Fibroblast of villous mesenchyme (primary cell): ENCODE measurements at regions not wholly inside any gene's neighbourhood (a gene's known extent, or its start where the extent isn't known, plus 50 kb on each side); places are given as distances from the start of the nearest gene placed in this dataset.
"Not testable (repeated sequence)": the region's sequence is repeated elsewhere in the genome, so short reads cannot be mapped to it uniquely, and the experiment has no call there.

ENCODE experiments used
- DNase-seq: peaks from one replicate; pipeline ENCODE4 v3.0.0-alpha.2; 2010; ENCODE audit warnings: low read depth
- H3K4me3 ChIP-seq: 2 replicates; pipeline ENCODE4 v1.5.1; 2011; ENCODE audit warnings: low read depth, mild to moderate bottlenecking, low read length
- CTCF ChIP-seq: IDR thresholded peaks from 2 replicates; pipeline ENCODE4 v1.5.1; 2012; ENCODE audit warnings: low read depth, mild to moderate bottlenecking, low read length; ENCODE audit not compliant: insufficient read depth

DNA sequence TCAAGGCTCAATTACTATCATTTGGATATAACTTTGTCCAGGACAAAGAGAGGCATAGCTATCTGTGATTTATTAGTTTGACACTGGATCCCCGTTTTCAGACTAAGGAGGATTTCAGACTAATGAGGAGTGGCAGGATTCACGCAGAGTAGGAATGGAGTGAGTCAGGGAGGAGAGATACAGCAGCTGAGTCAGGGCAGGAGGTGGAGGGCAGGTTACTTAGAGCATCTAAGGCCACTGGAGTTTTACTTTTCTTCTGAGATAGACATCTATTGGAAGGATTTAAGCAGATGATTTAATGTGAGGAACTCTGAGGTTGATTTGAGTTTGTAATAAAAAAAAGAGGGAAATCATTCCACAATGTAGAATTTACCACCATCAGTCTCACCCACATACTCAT, 110.6 kb downstream of the RPIA start:
- not testable (repeated sequence) for DNase-seq, H3K4me3 ChIP-seq

DNA sequence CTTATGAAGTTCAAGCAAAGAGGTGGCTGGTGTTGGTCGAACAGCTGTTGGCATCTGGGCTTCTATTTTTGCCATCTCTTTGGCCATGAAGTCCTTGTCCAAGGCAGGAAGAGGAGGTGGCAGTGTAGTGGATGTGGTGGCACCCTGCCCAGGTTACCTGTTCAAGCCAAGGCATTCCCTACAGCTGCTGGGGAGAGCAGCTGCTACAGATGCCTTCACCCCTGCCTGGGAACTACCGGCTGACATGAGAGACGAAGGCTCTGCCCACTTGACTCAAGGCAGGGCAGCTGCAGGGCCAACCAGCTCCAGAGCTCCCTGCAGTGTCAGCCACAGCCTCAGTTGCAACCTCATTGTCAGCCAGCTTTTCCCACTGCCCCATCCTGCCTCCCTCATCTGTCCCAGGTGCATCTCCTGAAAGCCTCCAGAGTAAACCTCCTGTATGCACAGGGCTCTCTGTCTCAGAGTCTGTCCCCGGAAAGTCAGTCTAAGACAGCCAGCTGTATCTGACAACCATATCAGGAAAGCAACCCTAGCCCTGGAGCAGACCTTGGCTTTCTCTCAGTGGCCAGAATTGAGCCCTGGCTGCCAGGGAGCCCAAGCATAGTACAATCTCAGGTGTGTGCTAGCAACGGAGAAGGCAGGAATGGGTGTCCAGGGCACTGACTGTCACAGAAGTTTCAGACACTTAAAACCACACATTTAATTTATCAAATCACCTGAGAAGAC, 115.9 kb downstream of the RPIA start:
- no peak for DNase-seq
- no peak for TF ChIP-seq CTCF
- H3K4me3 ChIP-seq, result no peak overlapping the region

- no peak for TF ChIP-seq CTCF
- no peak for DNase-seq
These were observed 116.6 kb downstream of the RPIA start for GRCh38 chr2:88808083-88808482.

DNA sequence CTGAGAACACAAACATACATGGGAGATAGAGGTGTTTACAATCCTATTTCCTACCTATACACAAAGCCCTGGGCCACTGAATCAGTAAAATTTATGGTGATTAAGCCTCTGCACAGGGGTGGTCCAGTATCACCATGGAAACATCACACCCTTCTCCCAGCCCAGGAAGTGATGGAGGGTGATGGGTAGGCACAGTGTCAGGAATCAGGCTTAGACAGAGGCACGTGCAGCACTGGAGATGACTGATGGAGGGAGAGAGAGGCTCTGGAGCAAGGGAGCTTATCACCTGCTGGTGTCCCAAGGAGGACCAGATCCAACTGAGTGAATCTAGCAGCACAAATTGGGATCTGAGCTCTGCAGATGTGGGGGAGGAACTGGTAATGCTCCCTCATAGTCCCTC, 117.2 kb downstream of the RPIA start:
- H3K4me3 ChIP-seq, result no peak overlapping the region
- no peak for DNase-seq
- no peak for TF ChIP-seq CTCF

More at GRCh38 chr2:88808083-88808482, 116.6 kb downstream of the RPIA start:
- H3K4me3 ChIP-seq, result no peak overlapping the region

GRCh38 chr2:88809216-88809615, 117.7 kb downstream of the RPIA start:
- H3K4me3 ChIP-seq, result no peak overlapping the region
- TF ChIP-seq CTCF, result no peak
- no peak for DNase-seq

- no peak for DNase-seq
- no peak for TF ChIP-seq CTCF
These were observed 118.5 kb downstream of the RPIA start for GRCh38 chr2:88810017-88810416.

DNA sequence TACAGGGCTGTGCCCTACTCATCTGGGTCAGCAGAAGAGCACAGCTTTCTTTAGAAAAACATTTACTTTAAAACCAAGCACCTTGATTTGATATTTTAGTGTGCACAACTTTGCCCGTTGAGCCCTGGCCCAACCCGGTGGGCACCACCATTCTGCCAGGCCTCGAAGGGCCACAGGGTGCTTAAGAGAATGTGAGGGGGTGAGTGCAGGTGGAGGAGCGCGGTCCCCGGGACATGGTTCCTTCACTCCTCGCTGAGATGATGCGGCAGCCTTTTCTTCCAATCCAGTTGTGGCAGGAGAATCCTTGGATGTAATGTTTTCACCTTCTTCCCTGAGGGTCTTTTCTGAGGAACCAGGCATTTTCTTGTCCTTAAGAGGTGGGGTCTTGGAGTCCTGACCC, 119.0 kb downstream of the RPIA start:
- no peak for TF ChIP-seq CTCF
- DNase-seq, result no peak
- H3K4me3 ChIP-seq, result no peak overlapping the region

More at GRCh38 chr2:88810017-88810416, 118.5 kb downstream of the RPIA start:
- H3K4me3 ChIP-seq, result no peak overlapping the region
